KMS-11 (cell line): ENCODE measurements at regions not wholly inside any gene's neighbourhood (a gene's known extent, or its start where the extent isn't known, plus 50 kb on each side); places are given as distances from the start of the nearest gene placed in this dataset.

Experiments
- H2AFZ ChIP-seq: fragments of 200-600 bp; sonication (generic); 2 replicates; pipeline ENCODE4 v1.6.1; 2016; ENCODE audit warnings: antibody characterized with exemption, mixed run types, low read depth
- H3K27ac ChIP-seq: fragments of 200-600 bp; sonication (generic); 2 replicates; pipeline ENCODE4 v1.6.1; 2016; ENCODE audit warnings: mild to moderate bottlenecking, mixed run types
- H3K27me3 ChIP-seq: fragments of 200-600 bp; sonication (generic); 2 replicates; pipeline ENCODE4 v1.6.1; 2017; ENCODE audit warnings: mild to moderate bottlenecking, low read depth, mixed run types, moderate library complexity; ENCODE audit not compliant: insufficient read depth
- H3K36me3 ChIP-seq: fragments of 200-600 bp; sonication (generic); 2 replicates; pipeline ENCODE4 v1.6.1; 2017; ENCODE audit warnings: mild to moderate bottlenecking, mixed run types; ENCODE audit not compliant: insufficient read depth
- H3K4me1 ChIP-seq: fragments of 200-600 bp; sonication (generic); 2 replicates; pipeline ENCODE4 v1.6.1; 2016; ENCODE audit warnings: mild to moderate bottlenecking, low read depth, mixed run types; ENCODE audit not compliant: poor library complexity, severe bottlenecking
- H3K4me2 ChIP-seq: fragments of 200-600 bp; sonication (generic); 2 replicates; pipeline ENCODE4 v1.7.0; 2016; ENCODE audit warnings: mild to moderate bottlenecking, mixed run types
- H3K4me3 ChIP-seq: fragments of 200-600 bp; sonication (generic); IDR thresholded peaks from 2 replicates; pipeline ENCODE4 v1.6.1; 2017; ENCODE audit warnings: low read depth, low read length, mixed read lengths; ENCODE audit not compliant: insufficient read depth
- H3K79me2 ChIP-seq: fragments of 200-600 bp; sonication (generic); 2 replicates; pipeline ENCODE4 v1.6.1; 2016; ENCODE audit warnings: low read depth, mixed run types; ENCODE audit not compliant: insufficient read depth
- H3K9ac ChIP-seq: fragments of 200-600 bp; sonication (generic); 2 replicates; pipeline ENCODE4 v1.6.1; 2016; ENCODE audit warnings: mild to moderate bottlenecking, mixed run types
- H4K20me1 ChIP-seq: fragments of 200-600 bp; sonication (generic); 2 replicates; pipeline ENCODE4 v1.6.1; 2016; ENCODE audit warnings: mild to moderate bottlenecking, mixed run types; ENCODE audit not compliant: insufficient read depth
- TF ChIP-seq, protein P1 (sequence below): fragments of 200-600 bp; sonication (generic); conservative IDR thresholded peaks from 2 replicates; pipeline ENCODE4 v1.6.1; 2017; ENCODE audit warnings: low read depth, mild to moderate bottlenecking, antibody characterized with exemption, low read length, moderate library complexity, mixed read lengths

DNA sequence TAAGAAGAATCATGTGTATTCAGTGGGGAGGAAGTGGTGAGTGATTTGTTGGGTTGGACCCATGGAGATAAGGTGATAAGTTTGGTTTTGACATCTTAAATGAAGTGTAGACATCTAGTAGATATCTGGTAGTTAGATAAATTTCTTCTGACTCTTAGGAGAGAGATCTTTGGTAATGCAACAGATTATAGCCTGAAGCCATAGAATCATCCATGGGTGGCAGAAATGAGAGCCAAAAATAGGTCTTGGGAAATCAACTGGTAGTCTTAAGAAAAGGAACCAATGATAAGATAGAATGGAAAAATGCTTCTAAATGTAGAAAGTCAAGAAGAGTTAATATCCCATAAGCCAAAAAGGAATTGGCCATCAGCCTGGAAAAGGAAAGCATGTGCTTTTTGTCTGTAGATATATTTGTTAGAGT, 532.7 kb upstream of the GRAMD2B start:
- no peaks in the 10 kb centered on the region for H3K79me2 ChIP-seq
- no peak overlapping the region for H3K9ac ChIP-seq
- TF ChIP-seq, protein P1, sequence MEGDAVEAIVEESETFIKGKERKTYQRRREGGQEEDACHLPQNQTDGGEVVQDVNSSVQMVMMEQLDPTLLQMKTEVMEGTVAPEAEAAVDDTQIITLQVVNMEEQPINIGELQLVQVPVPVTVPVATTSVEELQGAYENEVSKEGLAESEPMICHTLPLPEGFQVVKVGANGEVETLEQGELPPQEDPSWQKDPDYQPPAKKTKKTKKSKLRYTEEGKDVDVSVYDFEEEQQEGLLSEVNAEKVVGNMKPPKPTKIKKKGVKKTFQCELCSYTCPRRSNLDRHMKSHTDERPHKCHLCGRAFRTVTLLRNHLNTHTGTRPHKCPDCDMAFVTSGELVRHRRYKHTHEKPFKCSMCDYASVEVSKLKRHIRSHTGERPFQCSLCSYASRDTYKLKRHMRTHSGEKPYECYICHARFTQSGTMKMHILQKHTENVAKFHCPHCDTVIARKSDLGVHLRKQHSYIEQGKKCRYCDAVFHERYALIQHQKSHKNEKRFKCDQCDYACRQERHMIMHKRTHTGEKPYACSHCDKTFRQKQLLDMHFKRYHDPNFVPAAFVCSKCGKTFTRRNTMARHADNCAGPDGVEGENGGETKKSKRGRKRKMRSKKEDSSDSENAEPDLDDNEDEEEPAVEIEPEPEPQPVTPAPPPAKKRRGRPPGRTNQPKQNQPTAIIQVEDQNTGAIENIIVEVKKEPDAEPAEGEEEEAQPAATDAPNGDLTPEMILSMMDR, result no peak
- no peak overlapping the region for H3K4me3 ChIP-seq
- no peak overlapping the region for H2AFZ ChIP-seq
- no peak overlapping the region for H3K27ac ChIP-seq
- H3K4me2 ChIP-seq, result no peak overlapping the region
- H3K4me1 ChIP-seq, result peaks cover 17% of the 10 kb centered on the region
- H3K36me3 ChIP-seq, result no peaks in the 10 kb centered on the region
- no peaks in the 10 kb centered on the region for H3K27me3 ChIP-seq
- no peaks in the 10 kb centered on the region for H4K20me1 ChIP-seq

DNA sequence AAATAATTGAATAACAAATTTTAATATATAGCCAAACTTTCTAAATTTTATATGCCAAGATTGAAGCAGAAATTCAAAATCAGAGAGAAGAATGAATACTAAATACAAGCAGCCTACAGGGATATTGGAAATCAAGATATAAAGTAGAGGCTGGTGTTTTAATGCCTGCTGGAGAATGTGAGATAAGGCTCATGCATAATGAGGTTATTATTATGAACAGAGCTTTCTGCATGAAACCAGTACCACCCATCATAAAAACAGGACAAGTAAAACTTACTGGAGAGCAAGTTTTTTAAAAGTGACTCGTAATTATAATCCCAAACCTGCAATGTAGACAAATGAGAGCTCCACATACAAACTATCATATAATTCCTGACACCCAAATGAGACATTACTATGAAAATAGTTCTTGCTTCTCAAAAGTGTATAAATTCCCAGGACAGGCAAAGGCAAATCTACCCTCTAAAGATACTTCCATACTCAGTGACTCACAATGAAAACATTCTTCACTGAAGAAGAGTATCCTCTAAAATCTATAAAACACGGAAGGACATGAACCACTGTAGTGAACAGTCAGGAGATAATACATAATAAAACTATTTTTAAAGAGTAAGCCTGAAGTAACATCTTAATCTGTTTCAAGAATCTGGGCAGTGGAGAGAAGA, 532.0 kb upstream of the GRAMD2B start:
- TF ChIP-seq, protein P1, result no peak

GRCh38 chr5:125894383-125894782, 528.8 kb upstream of the GRAMD2B start:
- Histone ChIP-seq H3K4me1 (peaks cover 17% of the 10 kb centered on the region), H3K36me3 (no peaks in the 10 kb centered on the region), H3K79me2 (no peaks in the 10 kb centered on the region), H4K20me1 (no peaks in the 10 kb centered on the region), H3K4me3 (no peak overlapping the region), H3K9ac (no peak overlapping the region), H2AFZ (no peak overlapping the region), H3K27ac (no peak overlapping the region), H3K27me3 (no peaks in the 10 kb centered on the region), H3K4me2 (peak overlapping the region; percentile 14)
- TF ChIP-seq, protein P1, result no peak

More for the DNA sequence above, 532.0 kb upstream of the GRAMD2B start:
- Histone ChIP-seq H3K9ac (no peak overlapping the region), H3K4me1 (peaks cover 17% of the 10 kb centered on the region), H3K27me3 (no peaks in the 10 kb centered on the region), H3K4me3 (no peak overlapping the region), H3K4me2 (no peak overlapping the region), H2AFZ (no peak overlapping the region), H4K20me1 (no peaks in the 10 kb centered on the region), H3K79me2 (no peaks in the 10 kb centered on the region), H3K36me3 (no peaks in the 10 kb centered on the region), H3K27ac (no peak overlapping the region)

DNA sequence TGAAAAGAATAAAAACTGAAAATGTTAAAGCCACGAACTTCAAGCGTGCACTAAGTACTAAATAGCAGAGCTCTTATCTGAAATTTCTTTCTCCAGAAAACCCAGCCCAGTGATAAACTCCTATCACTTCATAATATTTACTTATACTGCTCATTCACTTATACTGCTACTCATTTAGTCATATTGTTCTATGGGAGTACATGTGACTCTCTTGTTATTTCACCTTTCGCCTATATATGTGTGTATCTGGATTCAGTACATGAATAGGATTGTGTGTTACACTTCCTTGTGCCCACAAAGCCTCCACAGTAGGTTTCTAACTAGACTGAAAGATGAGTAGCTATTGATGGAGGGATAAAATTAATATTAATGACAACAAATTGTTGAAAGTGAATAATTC, 526.8 kb upstream of the GRAMD2B start:
- no peak overlapping the region for H3K9ac ChIP-seq
- no peaks in the 10 kb centered on the region for H3K79me2 ChIP-seq
- H3K4me1 ChIP-seq, result peaks cover 17% of the 10 kb centered on the region
- H3K36me3 ChIP-seq, result no peaks in the 10 kb centered on the region
- H2AFZ ChIP-seq, result no peak overlapping the region
- H4K20me1 ChIP-seq, result no peaks in the 10 kb centered on the region
- no peak overlapping the region for H3K4me3 ChIP-seq
- H3K27me3 ChIP-seq, result no peaks in the 10 kb centered on the region
- no peak overlapping the region for H3K4me2 ChIP-seq
- TF ChIP-seq, protein P1, result no peak
- H3K27ac ChIP-seq, result no peak overlapping the region
